GM19025 (cell line): ENCODE measurements at regions not wholly inside any gene's neighbourhood (a gene's known extent, or its start where the extent isn't known, plus 50 kb on each side); places are given as distances from the start of the nearest gene placed in this dataset.

ENCODE experiments used
- ATAC-seq: cut with Tn5 transposase; IDR thresholded peaks from one replicate; pipeline ENCODE4 v1.9.1; 2021; ENCODE audit warnings: mild to moderate bottlenecking, low read depth, moderate library complexity; ENCODE audit not compliant: unreplicated experiment

DNA sequence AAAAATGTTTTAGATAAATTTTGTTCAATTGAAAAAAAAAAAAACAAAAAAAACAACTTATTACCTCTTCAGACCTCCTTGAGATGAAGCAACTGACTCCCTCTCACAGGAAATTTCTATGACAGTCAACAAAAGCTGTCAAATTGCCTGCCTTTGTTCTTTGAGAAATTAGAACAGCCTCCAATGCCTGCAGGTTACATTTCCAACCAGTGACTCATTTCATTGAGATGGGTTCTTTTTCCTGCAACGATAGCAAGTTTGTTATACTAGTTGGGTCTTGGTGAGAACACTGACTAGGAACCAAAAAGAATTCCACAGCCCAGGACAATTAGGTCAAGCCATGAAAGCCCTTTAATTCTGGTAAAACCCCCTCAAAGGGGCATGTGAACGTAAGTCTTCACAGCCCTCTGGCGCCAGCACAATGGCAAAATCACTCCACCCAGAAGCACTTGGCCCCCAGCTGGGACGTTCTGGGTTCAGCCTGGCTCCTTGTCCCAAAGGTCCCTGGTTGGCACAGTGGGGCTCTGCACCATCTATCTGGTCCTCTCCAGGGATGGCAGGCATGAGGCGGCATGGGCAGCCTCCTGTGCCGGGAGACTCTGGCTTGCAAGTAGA lies 87.0 kb downstream of the SPP2 start:
- no peak for ATAC-seq

DNA sequence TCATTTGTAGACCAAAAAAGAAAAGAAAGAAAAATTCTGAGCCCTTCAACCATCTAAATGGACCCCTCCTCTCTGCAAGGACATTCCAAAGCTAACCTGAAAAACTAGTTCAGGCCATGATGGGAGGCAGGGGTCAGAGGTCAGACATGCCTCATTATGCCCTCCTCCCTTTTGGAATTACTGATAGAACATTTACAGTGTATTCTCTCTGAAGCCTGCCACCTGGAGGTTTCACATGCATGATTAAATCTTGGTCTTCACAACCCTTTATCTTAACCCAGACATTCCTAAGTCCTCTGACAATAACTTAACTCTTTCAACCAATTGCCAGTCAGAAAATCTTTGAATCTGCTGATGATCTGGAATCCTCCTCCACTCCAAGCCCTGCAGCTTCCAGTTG lies 86.0 kb downstream of the SPP2 start:
- no peak for ATAC-seq

DNA sequence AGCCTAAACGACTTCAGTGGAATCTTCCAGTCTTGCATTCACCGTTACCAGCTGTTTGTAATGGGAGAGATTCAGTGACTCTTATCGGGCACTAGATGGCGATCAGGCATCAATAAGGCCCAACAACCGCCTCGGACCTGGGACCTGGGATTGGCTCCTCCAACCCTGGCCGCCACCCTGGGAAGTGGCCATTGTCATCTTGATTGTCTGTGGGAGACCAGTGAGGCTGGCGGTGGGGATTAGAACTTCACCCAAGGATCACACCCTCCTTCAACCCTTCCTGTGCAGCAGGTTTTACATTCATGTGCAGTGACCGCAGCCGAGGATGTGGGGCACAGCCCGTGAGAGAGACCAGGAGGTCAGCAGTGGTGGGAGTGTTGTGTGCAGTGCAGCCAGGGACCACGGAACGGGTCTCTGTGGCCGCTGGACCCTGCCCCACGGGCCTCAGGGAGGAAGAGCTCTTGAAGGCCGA lies 85.3 kb downstream of the SPP2 start:
- no peak for ATAC-seq

DNA sequence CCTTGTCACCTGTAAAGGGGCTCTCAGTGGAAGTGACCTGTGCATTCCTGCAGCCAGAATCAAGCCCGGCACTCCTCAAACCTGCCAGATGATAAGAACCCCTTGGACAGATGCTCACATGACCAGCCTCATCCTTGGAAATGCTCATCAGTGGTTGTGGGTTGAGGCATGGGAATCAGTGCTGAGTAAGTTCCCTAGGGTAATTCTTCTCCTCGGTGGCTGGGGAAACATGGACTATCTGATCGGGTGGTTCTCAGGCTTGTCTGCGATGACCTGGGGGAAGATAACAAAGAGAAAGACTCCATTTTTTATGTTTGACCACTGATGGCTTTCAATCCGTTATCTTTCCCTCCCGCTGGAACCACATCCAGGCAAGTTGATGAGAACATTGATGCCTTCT lies 84.0 kb downstream of the SPP2 start:
- no peak for ATAC-seq

- ATAC-seq: no peak
Observed at GRCh38 chr2:234133004-234133403, 82.5 kb downstream of the SPP2 start.

DNA sequence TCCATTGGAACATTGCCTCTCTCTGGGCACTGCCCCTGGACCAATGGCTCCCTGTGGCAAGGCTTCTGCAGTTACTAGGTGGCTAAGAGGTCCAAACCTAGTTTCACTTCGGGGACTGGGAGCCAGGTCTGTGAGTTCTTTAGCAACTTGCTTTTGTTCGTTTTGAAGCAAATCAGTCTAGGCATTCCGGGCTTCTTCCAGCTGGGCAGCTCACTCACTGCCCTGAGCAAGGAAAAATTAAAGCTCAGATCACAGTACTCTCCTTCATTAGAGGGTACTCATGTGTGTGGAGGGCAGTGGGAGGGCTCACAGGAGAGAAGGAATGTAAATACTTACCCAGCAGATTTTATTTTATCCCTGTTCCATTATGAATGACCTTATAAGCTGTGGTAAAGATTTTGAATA lies 80.3 kb downstream of the SPP2 start:
- no peak for ATAC-seq

DNA sequence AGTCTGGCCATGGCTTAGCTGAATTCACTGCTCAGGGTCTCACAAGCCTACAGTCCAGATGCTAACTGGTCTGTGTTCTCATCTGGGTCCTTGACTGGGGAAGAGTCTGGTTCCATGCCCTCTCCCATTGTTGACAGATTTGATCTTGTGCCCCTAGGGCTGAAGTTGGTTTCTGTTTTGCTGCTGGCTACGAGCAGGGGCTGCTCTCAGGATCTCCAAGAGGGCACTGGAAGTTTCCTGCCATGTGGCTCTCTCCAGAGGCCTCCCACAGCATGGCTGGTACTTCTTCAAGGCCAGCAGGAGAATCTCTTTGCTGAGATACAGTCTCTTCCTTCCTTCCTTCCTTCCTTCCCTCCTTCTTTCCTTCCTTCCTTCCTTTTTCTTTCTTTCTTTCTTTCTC lies 78.1 kb downstream of the SPP2 start:
- ATAC-seq: no peak
